HG03439 (cell line): ENCODE measurements at regions not wholly inside any gene's neighbourhood (a gene's known extent, or its start where the extent isn't known, plus 50 kb on each side); places are given as distances from the start of the nearest gene placed in this dataset.

Experiments used
- ATAC-seq: cut with Tn5 transposase; IDR thresholded peaks from one replicate; pipeline ENCODE4 v1.9.1; 2021; ENCODE audit warnings: mild to moderate bottlenecking, moderate library complexity; ENCODE audit not compliant: unreplicated experiment

- no peak for ATAC-seq
These were observed 680.1 kb upstream of the PTBP2 start for GRCh38 chr1:96041470-96041869.

DNA sequence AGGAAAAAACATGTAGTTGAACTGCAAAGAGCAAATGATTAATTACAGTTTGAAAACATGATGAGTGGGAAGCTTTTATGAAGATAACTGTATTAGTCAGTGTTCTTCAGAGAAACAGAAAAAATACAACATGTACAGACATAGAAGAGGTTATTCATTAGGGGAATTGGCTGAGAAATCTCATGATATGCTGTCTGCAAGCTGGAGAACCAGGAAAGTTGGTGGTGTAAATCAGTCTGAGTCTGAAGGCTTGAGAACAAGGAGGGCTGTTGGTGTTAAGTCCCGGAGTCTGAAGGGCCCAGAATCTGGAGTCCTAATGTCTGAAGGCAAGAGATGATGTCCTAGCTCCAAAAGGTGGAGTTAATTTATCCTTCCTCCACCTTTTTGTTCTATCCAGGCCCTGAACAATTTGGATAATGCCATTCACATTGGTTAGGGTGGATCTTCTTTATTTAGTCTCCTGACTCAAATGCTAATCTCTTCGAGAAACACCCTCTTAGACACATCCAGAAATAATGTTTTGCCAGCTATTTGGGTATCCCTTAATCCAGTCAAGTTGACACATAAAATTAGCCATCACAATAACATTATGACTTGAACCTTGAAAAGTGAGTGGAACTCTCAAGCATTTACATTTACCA lies 672.9 kb upstream of the PTBP2 start:
- ATAC-seq: no peak

DNA sequence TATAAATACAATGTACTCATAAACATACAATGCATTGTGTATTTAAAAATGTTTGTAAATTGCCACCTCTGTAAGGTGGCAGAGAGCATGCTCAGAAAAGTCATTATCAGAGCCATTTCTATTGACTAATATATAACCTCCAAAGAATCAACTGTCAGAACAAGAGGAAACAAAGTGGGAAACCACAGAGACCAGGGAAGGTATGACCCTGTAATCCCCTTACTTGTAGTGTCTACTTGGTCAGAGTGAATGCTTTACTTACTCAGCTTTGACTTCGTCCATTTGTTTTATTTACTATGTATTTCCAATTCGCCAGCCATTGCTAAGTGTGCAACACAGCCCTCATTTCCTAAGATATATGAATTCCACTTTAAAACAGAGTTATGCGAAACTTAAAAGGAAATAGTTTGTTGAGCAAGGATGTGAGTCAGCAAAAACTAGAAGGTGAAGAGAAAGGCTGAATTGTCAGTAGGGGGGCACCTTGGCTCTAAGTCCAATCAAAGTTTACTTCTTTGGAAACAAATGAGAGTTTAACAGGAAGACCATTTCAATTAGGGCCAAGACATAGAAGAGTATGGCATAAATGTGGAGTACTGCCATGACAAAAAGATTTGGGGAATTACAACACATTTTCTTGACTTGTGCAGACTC lies 671.7 kb upstream of the PTBP2 start:
- ATAC-seq: no peak

DNA sequence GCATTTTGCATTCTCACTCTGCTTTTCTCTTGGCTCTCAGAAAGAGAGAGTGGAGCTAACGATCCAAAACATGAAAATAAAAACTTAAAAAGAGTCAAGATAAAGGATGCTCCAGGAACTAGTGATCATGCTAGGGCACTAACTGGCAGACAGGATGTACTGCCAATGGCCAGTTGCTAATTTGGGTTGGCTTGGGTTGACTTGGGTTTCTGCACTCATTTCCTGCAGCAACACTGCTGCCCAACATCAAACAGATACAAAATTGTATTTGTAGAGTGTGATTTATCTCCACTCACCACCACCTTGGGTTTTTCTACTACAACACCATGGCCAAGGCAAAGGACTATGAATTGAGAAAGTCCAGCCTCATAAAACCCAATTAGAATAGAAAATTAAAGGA lies 662.3 kb upstream of the PTBP2 start:
- ATAC-seq: no peak

GRCh38 chr1:96059736-96060135 lies 661.8 kb upstream of the PTBP2 start:
- ATAC-seq: no peak

- no peak for ATAC-seq
These were observed 661.0 kb upstream of the PTBP2 start for GRCh38 chr1:96060621-96061020.

GRCh38 chr1:96072021-96072420 lies 649.6 kb upstream of the PTBP2 start:
- ATAC-seq: no peak

- no peak for ATAC-seq
These were observed 648.5 kb upstream of the PTBP2 start for GRCh38 chr1:96073100-96073499.

DNA sequence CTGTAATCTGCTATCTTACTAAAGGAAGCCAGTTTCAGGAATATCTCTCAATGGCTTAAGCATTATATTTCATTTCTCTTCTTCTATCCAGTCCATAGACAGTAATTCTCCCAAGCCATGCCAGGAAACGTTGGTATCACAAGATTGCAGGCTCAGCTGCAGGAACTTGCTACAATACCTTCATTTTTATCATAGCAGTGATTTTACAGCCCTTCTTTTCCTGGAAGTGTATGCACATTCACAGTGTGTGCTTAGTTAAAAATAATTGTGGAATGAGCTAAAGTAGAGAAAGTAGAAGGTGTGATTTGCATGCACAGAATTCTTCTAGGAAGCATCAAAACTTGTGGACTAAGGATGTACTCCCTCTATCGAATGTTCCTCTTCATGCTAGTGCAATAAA lies 647.2 kb upstream of the PTBP2 start:
- ATAC-seq: no peak

DNA sequence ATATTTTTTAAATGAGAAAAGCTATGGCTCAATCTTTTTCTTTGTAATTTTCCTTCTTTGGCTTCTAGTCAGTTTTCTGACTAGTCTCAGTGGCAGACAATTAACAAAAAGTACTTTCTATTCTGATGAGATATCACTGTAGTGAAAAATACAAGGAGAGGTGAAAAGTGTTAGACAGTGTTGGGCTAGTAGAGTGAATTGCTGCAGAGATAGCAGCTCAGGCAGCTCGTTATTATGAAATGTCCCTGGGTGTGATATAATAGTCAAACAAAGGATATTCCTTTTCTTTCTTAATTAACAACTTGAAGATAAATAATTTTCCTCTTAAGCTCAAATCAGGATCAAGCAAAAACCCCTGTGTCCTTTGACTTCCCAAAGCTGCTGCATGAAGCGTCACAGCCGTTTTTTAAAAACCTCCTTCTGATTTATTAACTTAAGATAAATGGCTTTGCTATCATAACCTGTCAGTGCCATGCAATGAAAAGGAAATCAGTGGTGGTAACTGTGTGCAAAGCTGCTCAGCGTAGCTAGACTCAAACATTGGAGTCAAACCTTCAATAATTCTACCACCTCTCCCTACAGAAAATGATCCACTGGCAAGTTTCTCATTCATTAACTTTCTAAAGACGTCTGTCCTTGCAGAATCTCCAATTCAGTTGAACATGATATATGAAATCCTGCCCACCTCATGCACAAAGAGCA lies 646.6 kb upstream of the PTBP2 start:
- ATAC-seq: no peak

DNA sequence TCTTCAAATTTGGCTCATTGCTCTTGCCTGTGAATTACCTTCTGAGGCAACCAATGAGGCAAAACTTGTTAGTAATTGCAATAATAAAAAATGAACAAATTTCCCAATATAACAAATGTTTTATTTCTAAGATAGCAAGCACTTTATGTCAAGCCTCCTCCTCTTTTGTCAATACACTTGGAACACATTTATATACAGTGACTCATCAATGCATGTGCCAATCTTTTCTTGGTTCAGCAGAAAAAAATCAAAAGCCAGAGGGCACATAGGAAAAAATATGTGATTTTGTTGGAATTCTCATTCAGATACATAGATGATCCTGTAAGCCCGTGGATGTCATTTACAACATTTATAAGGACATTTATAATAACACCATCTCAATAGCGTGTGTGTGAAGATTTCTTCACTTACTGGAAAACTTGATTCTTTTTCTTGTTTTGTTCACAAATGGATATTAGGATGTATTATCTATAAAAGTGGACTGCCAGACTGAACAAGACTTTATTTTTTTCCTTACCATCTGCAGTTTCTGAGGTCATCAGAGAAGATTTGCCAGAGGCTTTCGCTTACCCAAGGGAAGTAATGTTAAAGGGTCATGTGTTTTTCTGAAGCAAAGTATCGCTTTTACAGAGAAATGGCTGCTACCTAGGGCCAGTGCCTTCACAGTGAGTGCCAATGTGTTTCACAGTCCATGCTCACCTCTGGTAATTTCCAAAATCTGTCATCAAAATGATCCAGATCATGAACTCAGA lies 645.7 kb upstream of the PTBP2 start:
- ATAC-seq: no peak

DNA sequence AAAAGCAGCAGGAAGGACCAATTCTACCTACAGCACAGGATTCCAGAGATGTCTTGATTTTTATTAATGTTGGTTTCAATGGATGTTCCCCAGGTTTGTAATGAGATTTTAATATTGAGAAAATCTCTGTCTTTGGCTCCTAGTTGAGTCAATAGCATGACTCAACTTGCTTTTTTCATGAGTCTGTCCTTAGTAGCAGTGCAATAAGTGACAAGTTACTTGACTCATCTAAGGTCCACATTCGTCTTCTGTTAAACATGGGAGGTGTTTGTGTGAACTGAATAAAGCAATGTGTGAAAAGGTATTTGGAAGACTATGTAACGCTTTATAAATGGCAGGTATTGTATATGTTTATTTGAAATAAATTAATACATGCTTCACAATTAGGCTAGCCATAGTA lies 645.0 kb upstream of the PTBP2 start:
- no peak for ATAC-seq

- no peak for ATAC-seq
These were observed 642.0 kb upstream of the PTBP2 start for GRCh38 chr1:96079581-96079980.

DNA sequence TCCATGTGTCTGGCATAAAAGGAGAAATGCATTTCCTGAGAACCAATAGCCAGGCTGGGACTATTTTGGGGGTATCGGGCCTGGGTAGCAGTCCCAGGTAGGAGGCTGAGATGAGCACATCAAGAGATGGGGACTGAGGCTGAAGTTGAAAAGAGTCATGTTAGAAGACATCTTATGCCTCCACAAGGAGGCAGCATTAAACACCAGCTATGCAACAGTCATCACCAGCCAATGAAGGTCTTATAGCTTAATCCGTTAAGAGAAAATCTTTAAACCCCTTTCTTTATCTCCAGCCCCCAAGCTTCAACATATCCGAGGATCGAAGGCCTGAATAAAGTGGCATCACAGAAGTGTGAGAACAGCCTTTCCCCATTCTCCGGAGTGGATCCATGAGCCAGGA lies 640.7 kb upstream of the PTBP2 start:
- ATAC-seq: no peak

- no peak for ATAC-seq
These were observed 633.9 kb upstream of the PTBP2 start for GRCh38 chr1:96087719-96088118.

DNA sequence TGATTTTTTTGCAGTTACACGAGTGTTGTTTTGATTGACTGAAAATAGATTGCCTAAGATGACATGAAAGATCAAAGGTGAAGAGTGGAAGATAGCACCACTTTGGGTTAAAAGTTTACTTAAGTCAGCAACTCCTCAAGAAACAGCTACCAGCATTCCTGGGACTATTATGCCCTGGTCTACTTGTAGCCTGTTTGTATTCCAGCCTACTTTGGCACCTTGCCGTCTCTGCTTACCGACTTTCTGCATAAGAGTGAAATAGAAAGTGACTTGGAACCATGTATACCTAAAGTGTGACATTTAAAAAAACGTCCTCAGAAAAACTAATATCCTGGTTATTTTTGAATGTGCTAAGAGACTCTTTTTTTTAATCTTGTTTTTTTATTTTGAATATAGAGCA lies 631.5 kb upstream of the PTBP2 start:
- no peak for ATAC-seq

DNA sequence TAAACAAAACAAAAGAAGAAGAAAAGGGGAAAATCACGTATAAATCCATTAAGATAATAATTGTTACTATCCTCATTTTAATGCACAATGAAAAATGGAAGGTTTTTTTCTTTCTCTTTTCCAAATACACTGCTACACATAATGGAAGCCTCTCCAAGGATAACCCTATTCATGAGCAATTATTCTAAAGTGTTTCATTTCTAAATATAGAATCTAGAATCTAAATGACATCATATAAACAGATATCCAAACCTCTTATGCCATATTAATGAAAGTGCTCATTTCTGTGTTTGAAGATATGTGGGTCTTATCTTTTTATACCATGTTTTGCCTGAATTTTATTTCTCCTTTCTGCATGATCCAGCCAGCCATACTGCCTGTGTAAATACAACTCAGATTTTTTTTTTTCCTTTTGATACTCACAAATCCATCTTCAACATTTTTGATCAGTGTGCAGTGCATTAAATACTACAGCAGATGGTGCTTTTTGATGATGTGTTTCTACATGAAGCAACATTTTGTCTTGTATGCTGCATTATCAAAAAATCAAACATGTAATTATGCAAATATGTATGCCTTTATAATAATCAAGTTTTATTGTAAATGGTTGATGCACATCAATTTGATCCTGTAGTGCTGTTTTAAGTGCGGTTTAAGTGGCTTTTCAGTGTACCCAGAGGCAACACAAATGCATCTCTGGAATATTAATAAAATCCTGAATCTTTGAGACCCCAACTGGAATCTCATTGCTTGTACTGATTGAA lies 625.6 kb upstream of the PTBP2 start:
- ATAC-seq: no peak

DNA sequence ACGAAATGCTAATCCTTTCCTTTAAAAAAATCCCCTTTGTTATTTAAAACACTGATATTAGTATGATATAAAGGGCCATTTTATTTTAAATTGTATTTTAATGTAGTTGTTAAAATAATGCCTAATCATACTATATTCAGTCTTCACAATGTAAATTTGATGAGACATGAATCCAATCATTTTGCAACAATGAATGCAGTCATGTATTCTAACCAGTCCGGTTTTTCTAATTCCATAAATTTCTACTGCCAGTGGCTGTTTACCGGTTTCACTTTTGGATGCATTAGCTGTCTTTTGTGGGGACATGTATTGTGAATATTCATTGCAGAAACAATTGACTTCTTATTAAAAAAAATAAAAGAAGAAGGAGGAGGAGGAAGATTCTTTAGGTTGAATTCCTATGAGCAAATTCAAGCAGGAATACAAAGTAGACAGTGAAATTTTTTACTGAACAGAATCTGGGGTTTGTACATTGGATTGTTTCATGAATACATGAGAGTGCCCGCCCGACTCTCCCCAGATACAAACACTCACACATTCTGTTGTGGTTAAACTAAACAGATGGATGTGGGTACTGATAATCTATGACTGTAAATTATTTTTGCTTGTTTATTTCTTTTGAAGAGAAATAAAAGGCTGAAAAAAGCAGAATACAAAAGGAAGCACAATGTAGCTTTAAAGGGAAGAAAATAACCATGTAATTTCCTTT lies 624.8 kb upstream of the PTBP2 start:
- ATAC-seq: no peak

DNA sequence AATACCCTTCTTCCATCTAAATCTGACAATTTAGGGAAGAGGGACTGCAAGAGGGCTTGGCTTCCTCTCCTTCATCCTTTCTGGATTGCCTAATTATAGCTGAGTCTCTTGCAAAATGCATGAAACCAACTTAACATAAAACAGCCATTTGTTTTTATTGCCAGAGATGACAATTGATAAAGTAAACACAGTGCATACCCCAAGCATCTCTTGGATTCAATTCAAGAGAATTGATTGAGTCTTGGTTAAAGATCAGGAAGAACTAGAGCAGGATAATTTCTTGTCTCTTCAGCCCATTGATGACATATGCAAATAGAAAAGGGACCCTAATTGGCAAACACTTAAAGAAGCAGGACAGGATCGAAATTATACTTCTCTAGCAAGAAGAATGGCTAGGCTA lies 617.1 kb upstream of the PTBP2 start:
- ATAC-seq: no peak

DNA sequence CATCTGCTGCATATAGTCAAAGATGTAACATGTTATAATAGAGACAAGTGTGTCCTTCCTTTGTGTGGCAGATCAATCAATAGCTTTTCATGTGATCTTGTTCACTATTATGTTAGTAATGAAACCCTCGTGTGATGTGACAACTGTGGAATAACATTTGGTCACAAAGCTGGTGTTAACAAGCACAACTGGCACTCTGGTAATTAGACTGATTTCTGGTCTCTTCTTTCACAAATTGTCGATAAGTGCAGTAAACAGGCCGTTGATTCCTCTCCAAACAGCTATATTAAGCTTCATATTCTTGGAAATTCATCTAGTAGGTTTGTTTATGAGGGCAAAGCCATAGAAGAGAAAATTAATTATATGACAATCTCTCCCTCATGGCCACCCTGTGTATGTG lies 616.7 kb upstream of the PTBP2 start:
- no peak for ATAC-seq
